Activated CD8-positive, alpha-beta T cell treated with anti-CD3 and anti-CD28 coated beads, Interleukin-2, amount 10 ng/mL, durations not matched to agents 7 days and 5 days (primary cell): ENCODE measurements at regions not wholly inside any gene's neighbourhood (a gene's known extent, or its start where the extent isn't known, plus 50 kb on each side); places are given as distances from the start of the nearest gene placed in this dataset.

ENCODE experiments used
- ATAC-seq: fragments of 150-1000 bp; cut with Tn5 transposase; one replicate; pipeline ENCODE4 v1.10.0; 2021; ENCODE audit warnings: moderate library complexity
- CTCF ChIA-PET: fragments of 350-600 bp; sonication (Branson Sonifier 250); formaldehyde crosslinking; loops from one replicate; lab custom pipeline; 2021; ENCODE audit warnings: antibody characterized with exemption; lab: Charles Lee
- POLR2A ChIA-PET: fragments of 350-600 bp; sonication (Branson Sonifier 250); formaldehyde crosslinking; loops from one replicate; lab custom pipeline; 2021; ENCODE audit warnings: antibody characterized with exemption; lab: Charles Lee
- DNase-seq: peaks from one replicate; pipeline ENCODE4 v3.0.0-alpha.2; 2020
- H3K27ac Mint-ChIP-seq: one replicate; pipeline ENCODE4 v1.8.0; 2021; ENCODE audit warnings: mild to moderate bottlenecking, mixed read lengths
- H3K27me3 Mint-ChIP-seq: one replicate; pipeline ENCODE4 v1.8.0; 2021; ENCODE audit warnings: low read depth, mixed read lengths
- H3K36me3 Mint-ChIP-seq: one replicate; pipeline ENCODE4 v1.8.0; 2021; ENCODE audit warnings: low read depth, mixed read lengths
- H3K4me1 Mint-ChIP-seq: one replicate; pipeline ENCODE4 v1.8.0; 2021; ENCODE audit warnings: low read depth, mixed read lengths
- H3K4me3 Mint-ChIP-seq: one replicate; pipeline ENCODE4 v1.8.0; 2021; ENCODE audit warnings: mild to moderate bottlenecking, mixed read lengths
- H3K9me3 Mint-ChIP-seq: one replicate; pipeline ENCODE4 v1.8.0; 2022; ENCODE audit warnings: mixed read lengths; ENCODE audit not compliant: insufficient read depth

DNA sequence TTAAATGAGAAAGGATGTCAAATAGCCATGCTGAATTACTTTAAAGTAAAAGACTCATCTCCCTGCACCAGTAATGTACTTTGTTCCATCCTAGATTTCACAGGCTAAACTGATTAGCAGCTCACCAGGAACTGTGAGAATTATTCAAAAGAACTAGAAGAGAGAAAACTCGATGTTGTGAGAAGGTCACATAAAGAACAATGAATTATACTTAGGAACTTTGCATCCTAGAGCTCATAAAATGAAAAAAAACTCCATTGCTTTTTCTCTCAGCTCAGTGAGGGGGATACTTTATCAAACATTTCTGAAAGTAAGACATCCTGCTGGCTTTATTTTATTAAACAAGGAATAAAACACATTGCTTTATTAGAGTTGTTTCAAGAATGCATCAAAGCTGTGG is 278.5 kb downstream of the MRPL39 start:
- Mint-ChIP-seq H3K27me3 (no peaks in the 10 kb centered on the region), H3K9me3 (no peaks in the 10 kb centered on the region), H3K36me3 (no peaks in the 10 kb centered on the region), H3K4me3 (no peak overlapping the region), H3K4me1 (no peaks in the 10 kb centered on the region), H3K27ac (no peak overlapping the region)
- no peak for DNase-seq
- ATAC-seq = no peak
- ChIA-PET POLR2A (no interaction called here), CTCF (no interaction called here)

DNA sequence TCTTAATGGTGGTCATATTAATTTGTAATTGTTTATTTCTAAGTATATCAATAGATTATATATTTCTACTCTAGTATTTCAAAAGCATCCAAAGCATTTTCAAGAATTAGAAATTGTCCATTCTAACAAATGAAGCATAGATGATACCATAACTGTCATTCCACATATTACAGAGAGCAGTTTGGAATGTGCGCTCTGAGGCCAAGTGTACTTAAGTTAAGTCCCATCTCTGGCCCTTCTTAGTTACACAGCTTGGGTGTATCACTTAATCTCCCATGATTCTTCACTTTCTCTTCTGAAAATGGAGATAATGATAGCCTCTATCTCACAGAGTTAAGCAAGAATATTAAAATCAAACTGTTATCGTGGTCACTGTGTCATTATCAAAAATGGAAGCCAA is 281.1 kb downstream of the MRPL39 start:
- ChIA-PET POLR2A (no interaction called here), CTCF (no interaction called here)
- Mint-ChIP-seq H3K4me1 (no peaks in the 10 kb centered on the region), H3K27me3 (no peaks in the 10 kb centered on the region), H3K27ac (no peak overlapping the region), H3K36me3 (no peaks in the 10 kb centered on the region), H3K9me3 (no peaks in the 10 kb centered on the region), H3K4me3 (no peak overlapping the region)
- no peak for DNase-seq
- no peak for ATAC-seq

- ATAC-seq = no peak
- Mint-ChIP-seq H3K9me3 (no peaks in the 10 kb centered on the region), H3K4me1 (no peaks in the 10 kb centered on the region), H3K27me3 (no peaks in the 10 kb centered on the region), H3K4me3 (no peak overlapping the region), H3K27ac (no peak overlapping the region), H3K36me3 (no peaks in the 10 kb centered on the region)
- DNase-seq = no peak
- ChIA-PET CTCF (no interaction called here), POLR2A (no interaction called here)
Observed at GRCh38 chr21:25324666-25325065, 282.6 kb downstream of the MRPL39 start.

DNA sequence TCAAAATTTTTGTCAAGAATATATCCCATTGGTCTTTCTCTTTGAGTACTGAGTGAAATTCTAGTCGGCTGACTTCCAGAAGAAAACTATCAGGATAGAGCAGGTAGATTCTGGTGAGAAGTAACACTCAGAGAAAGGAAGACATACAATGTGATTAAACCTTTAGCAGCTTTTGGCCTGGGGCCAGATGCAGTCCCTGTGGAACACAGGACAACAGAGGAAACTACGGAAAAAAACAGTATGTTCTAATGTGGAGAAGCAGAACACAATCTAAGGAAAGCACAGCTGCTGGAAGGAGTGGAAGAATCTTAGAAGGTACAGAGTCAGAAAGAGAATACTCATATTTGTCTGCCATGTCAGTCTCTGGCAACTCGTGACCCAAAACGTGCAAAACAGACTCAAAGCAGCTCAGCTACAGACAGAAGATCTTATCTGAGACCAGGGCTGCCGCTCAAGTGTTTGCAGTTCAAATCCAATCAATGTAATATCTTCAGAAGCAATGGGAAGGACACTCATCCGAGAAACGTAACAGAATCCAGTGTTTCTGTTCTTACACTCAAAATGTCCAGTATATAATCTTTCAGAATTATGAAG is 283.8 kb downstream of the MRPL39 start:
- CTCF ChIA-PET = no interaction called here
- no peak overlapping the region for H3K4me3 Mint-ChIP-seq
- no peaks in the 10 kb centered on the region for H3K9me3 Mint-ChIP-seq
- POLR2A ChIA-PET = no interaction called here
- no peak overlapping the region for H3K27ac Mint-ChIP-seq
- H3K27me3 Mint-ChIP-seq = no peaks in the 10 kb centered on the region
- DNase-seq = no peak
- H3K4me1 Mint-ChIP-seq = no peaks in the 10 kb centered on the region
- ATAC-seq = no peak
- no peaks in the 10 kb centered on the region for H3K36me3 Mint-ChIP-seq

GRCh38 chr21:25314247-25314646 is 293.0 kb downstream of the MRPL39 start:
- no peak for DNase-seq
- ATAC-seq = no peak
- POLR2A ChIA-PET = no interaction called here
- Mint-ChIP-seq H3K4me1 (no peaks in the 10 kb centered on the region), H3K27me3 (peaks cover 3% of the 10 kb centered on the region), H3K36me3 (no peaks in the 10 kb centered on the region), H3K4me3 (no peak overlapping the region), H3K27ac (no peak overlapping the region), H3K9me3 (peaks cover 5% of the 10 kb centered on the region)
- CTCF ChIA-PET = no interaction called here

DNA sequence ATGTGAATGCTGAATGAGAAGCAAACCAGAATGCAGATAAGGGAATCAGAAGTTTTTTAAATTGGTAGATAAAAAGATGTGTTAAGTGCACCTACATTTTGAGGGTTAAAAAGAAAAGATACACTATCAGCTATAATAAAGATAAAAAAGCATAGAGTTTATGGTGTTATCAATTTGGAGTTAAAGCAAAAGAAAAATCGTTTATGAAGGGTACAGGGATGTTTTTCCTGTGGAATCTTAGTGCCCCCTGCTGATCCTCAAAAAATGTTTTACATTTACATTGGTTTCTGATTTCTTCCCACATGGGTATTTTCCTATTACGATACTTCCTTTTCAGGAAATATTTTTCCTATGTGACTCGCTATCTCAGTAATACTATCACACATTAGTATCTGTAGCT is 293.5 kb downstream of the MRPL39 start:
- POLR2A ChIA-PET = no interaction called here
- H3K36me3 Mint-ChIP-seq = no peaks in the 10 kb centered on the region
- H3K27ac Mint-ChIP-seq = no peak overlapping the region
- no peaks in the 10 kb centered on the region for H3K4me1 Mint-ChIP-seq
- peaks cover 9% of the 10 kb centered on the region for H3K9me3 Mint-ChIP-seq
- peaks cover 3% of the 10 kb centered on the region for H3K27me3 Mint-ChIP-seq
- ATAC-seq (no peak), DNase-seq (no peak)
- no peak overlapping the region for H3K4me3 Mint-ChIP-seq
- CTCF ChIA-PET = no interaction called here

- no peaks in the 10 kb centered on the region for H3K27me3 Mint-ChIP-seq
- ATAC-seq (no peak), DNase-seq (no peak)
- H3K4me3 Mint-ChIP-seq = no peak overlapping the region
- no peaks in the 10 kb centered on the region for H3K4me1 Mint-ChIP-seq
- ChIA-PET POLR2A (no interaction called here), CTCF (no interaction called here)
- peaks cover 10% of the 10 kb centered on the region for H3K9me3 Mint-ChIP-seq
- no peaks in the 10 kb centered on the region for H3K36me3 Mint-ChIP-seq
- no peak overlapping the region for H3K27ac Mint-ChIP-seq
Observed at GRCh38 chr21:25307489-25307888, 299.8 kb downstream of the MRPL39 start.

GRCh38 chr21:25304611-25305010 is 302.7 kb downstream of the MRPL39 start:
- ATAC-seq (no peak), DNase-seq (no peak)
- Mint-ChIP-seq H3K9me3 (peaks cover 8% of the 10 kb centered on the region), H3K4me1 (no peaks in the 10 kb centered on the region), H3K36me3 (no peaks in the 10 kb centered on the region), H3K4me3 (no peak overlapping the region), H3K27ac (no peak overlapping the region), H3K27me3 (no peaks in the 10 kb centered on the region)
- ChIA-PET CTCF (interaction anchor here (1.1 kb wide), 1 partner anchor 20 kb away, joined by 3 read pairs; no protein-coding TSS in a partner anchor), POLR2A (no interaction called here)

GRCh38 chr21:25300632-25301031 is 306.6 kb downstream of the MRPL39 start:
- H3K4me1 Mint-ChIP-seq = no peaks in the 10 kb centered on the region
- ChIA-PET POLR2A (no interaction called here), CTCF (no interaction called here)
- no peaks in the 10 kb centered on the region for H3K27me3 Mint-ChIP-seq
- H3K9me3 Mint-ChIP-seq = no peaks in the 10 kb centered on the region
- H3K4me3 Mint-ChIP-seq = no peak overlapping the region
- no peak for DNase-seq
- H3K27ac Mint-ChIP-seq = no peak overlapping the region
- no peak for ATAC-seq
- no peaks in the 10 kb centered on the region for H3K36me3 Mint-ChIP-seq

DNA sequence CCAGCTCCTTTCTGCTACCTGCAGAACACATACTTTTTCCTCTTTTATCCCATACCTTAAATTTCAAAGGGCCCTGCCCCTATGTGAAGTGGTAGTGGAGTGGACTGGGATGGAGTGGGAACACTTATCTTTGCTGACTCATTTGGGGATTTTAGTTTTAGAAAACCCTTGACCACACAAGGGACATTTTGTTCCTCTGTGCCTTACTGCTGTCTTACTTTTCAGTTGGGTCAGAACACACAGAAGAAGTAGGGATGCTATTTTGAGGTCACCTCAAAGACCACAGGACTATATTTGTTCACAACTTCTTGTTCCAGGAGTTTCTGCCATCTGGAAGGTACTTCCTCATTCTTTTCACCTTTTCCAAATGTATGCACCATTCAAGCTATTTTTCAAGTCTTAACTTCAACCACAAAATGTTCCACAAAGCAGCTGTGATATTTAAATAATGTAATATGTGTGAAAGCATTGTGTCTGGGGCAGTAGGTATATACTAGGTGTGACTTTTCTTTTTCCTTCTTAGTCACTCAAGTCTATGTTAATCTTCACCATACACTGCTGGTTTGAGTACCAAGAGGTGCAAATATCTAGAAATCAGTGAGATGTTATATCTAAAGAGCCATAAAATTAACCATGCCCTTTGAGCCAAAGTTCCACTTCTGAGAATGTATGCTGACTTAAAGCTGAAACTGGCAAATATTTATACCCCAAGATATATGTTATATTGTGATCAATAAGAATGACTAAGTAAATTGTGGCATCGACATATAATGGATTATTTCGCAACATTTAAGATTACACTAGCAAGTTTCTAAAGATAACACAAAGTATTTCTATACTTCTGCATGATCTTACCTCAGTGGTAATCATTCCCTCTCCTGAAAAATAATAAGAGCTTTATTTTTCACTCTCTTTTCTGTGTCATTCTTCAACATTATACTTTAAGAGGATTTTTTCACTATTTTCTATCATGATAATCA is 308.5 kb downstream of the MRPL39 start:
- H3K27me3 Mint-ChIP-seq = no peaks in the 10 kb centered on the region
- H3K9me3 Mint-ChIP-seq = no peaks in the 10 kb centered on the region
- no peak overlapping the region for H3K4me3 Mint-ChIP-seq
- no peaks in the 10 kb centered on the region for H3K36me3 Mint-ChIP-seq
- POLR2A ChIA-PET = no interaction called here
- DNase-seq (no peak), ATAC-seq (no peak)
- CTCF ChIA-PET = interaction anchor here (1.7 kb wide), 1 partner anchor 15 kb away, joined by 7 read pairs; no protein-coding TSS in a partner anchor
- no peak overlapping the region for H3K27ac Mint-ChIP-seq
- no peaks in the 10 kb centered on the region for H3K4me1 Mint-ChIP-seq

GRCh38 chr21:25297117-25297516 is 310.2 kb downstream of the MRPL39 start:
- no peaks in the 10 kb centered on the region for H3K27me3 Mint-ChIP-seq
- no peaks in the 10 kb centered on the region for H3K4me1 Mint-ChIP-seq
- CTCF ChIA-PET = interaction anchor here (1.7 kb wide), 1 partner anchor 14 kb away, joined by 7 read pairs; no protein-coding TSS in a partner anchor
- POLR2A ChIA-PET = no interaction called here
- H3K4me3 Mint-ChIP-seq = no peak overlapping the region
- no peaks in the 10 kb centered on the region for H3K36me3 Mint-ChIP-seq
- ATAC-seq (no peak), DNase-seq (no peak)
- no peaks in the 10 kb centered on the region for H3K9me3 Mint-ChIP-seq
- no peak overlapping the region for H3K27ac Mint-ChIP-seq

DNA sequence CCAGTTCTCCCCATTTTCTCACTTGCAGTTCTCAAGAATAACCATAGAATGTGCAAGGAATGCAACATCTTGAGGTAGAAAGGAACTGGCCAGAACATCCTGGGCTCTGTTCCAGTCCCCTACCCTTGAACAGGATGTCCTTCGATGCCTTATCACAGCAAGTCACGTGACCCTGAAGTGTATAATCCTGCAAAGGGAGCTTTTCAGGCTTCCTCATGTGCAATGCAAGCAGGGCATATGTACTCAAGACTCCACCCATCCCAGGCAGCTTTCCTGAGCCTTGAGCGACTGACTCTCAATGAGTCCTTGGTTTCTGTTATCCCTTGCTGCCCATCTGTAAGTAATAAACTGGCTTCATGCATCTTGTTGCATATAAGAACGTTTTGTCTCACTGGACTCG is 311.0 kb downstream of the MRPL39 start:
- no peaks in the 10 kb centered on the region for H3K27me3 Mint-ChIP-seq
- H3K36me3 Mint-ChIP-seq = no peaks in the 10 kb centered on the region
- no peaks in the 10 kb centered on the region for H3K9me3 Mint-ChIP-seq
- CTCF ChIA-PET = no interaction called here
- H3K27ac Mint-ChIP-seq = no peak overlapping the region
- no peaks in the 10 kb centered on the region for H3K4me1 Mint-ChIP-seq
- DNase-seq = no peak
- ATAC-seq = no peak
- POLR2A ChIA-PET = no interaction called here
- H3K4me3 Mint-ChIP-seq = no peak overlapping the region
